ENCODE measurements at regions not wholly inside any gene's neighbourhood (a gene's known extent, or its start where the extent isn't known, plus 50 kb on each side); places are given as distances from the start of the nearest gene placed in this dataset.

GRCh38 chr20:51128198-51128597 lies 105.3 kb upstream of the KCNG1 start:
- no peak overlapping the region for H3K4me3 Mint-ChIP-seq

GRCh38 chr20:51127713-51128112 lies 104.8 kb upstream of the KCNG1 start:
- peaks cover 7% of the 10 kb centered on the region for H3K27me3 Mint-ChIP-seq (ENCODE audit: insufficient read depth)
- no peaks in the 10 kb centered on the region for H3K4me1 ChIP-seq (ENCODE audit: control insufficient read depth, insufficient read depth, low read length)
- peaks cover 16% of the 10 kb centered on the region for H3K4me1 Mint-ChIP-seq
- DNase-seq = no peak
- no peaks in the 10 kb centered on the region for H3K27me3 ChIP-seq (ENCODE audit: control insufficient read depth, insufficient read depth, low read length, poor library complexity, severe bottlenecking)
- H3K36me3 Mint-ChIP-seq (ENCODE audit: low read depth) = no peaks in the 10 kb centered on the region
- H3K27ac ChIP-seq (ENCODE audit: low read depth, low read length) = no peak overlapping the region
- no peak overlapping the region for H3K27ac Mint-ChIP-seq
- no peak overlapping the region for H3K9ac ChIP-seq (ENCODE audit: extremely low read depth, low read length, poor library complexity, severe bottlenecking)
- 81 to 94% methylated on average over 4 of the region's 4 CpGs for WGBS, 2 experiments (ENCODE audit: insufficient coverage in 1 of 2, insufficient read length in 1 of 2)
- no peaks in the 10 kb centered on the region for H3K9me3 ChIP-seq (ENCODE audit: control insufficient read depth, low read length)
- no peak overlapping the region for H3K4me3 Mint-ChIP-seq
- no peaks in the 10 kb centered on the region for H3K36me3 ChIP-seq (ENCODE audit: control insufficient read depth, insufficient read depth, low read length)
- H3K9me3 Mint-ChIP-seq = no peaks in the 10 kb centered on the region
- no peak overlapping the region for H3K4me3 ChIP-seq (ENCODE audit: low read length)
- TF ChIP-seq CTCF (conservative IDR thresholded peaks at IDR 0.05) = no peak

More at GRCh38 chr20:51128198-51128597, 105.3 kb upstream of the KCNG1 start:
- Histone ChIP-seq H3K4me1 (ENCODE audit: control insufficient read depth, insufficient read depth, low read length) (no peaks in the 10 kb centered on the region), H3K27me3 (ENCODE audit: control insufficient read depth, insufficient read depth, low read length, poor library complexity, severe bottlenecking) (no peaks in the 10 kb centered on the region), H3K4me3 (ENCODE audit: low read length) (no peak overlapping the region), H3K36me3 (ENCODE audit: control insufficient read depth, insufficient read depth, low read length) (no peaks in the 10 kb centered on the region), H3K27ac (ENCODE audit: low read depth, low read length) (no peak overlapping the region), H3K9me3 (ENCODE audit: control insufficient read depth, low read length) (no peaks in the 10 kb centered on the region), H3K9ac (ENCODE audit: extremely low read depth, low read length, poor library complexity, severe bottlenecking) (no peak overlapping the region)
- 77 to 85% methylated on average over 4 of the region's 4 CpGs for WGBS, 2 experiments (ENCODE audit: insufficient coverage in 1 of 2, insufficient read length in 1 of 2)
- Mint-ChIP-seq H3K9me3 (no peaks in the 10 kb centered on the region), H3K27ac (no peak overlapping the region), H3K36me3 (ENCODE audit: low read depth) (no peaks in the 10 kb centered on the region), H3K27me3 (ENCODE audit: insufficient read depth) (peaks cover 10% of the 10 kb centered on the region), H3K4me1 (peaks cover 14% of the 10 kb centered on the region)
- TF ChIP-seq CTCF (conservative IDR thresholded peaks at IDR 0.05) = no peak
- DNase-seq = no peak

DNA sequence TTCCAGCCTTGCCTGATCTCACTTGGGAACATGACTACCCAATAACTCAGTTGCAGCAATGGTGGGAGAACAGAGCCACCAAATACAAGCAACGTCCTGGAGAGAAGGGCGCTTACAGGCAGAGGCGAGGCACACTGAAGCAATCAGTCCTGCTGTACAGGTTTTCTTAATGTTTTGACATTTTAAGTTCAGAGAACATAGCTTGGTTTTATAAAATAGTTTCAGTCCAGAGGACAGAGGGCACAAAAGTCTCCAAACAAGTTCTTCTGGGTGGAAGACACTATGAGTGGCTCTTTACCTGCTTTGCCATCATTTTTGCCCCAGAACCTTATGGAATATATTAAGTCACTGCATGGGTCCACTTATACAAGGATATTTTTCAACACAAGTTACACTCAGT lies 103.4 kb upstream of the KCNG1 start:
- no peaks in the 10 kb centered on the region for H3K9me3 Mint-ChIP-seq
- H3K9me3 ChIP-seq (ENCODE audit: control insufficient read depth, low read length) = no peaks in the 10 kb centered on the region
- no peak overlapping the region for H3K4me3 ChIP-seq (ENCODE audit: low read length)
- peaks cover 30% of the 10 kb centered on the region for H3K4me1 Mint-ChIP-seq
- H3K27ac Mint-ChIP-seq = no peak overlapping the region
- H3K27me3 ChIP-seq (ENCODE audit: control insufficient read depth, insufficient read depth, low read length, poor library complexity, severe bottlenecking) = no peaks in the 10 kb centered on the region
- no peak overlapping the region for H3K4me3 Mint-ChIP-seq
- H3K4me1 ChIP-seq (ENCODE audit: control insufficient read depth, insufficient read depth, low read length) = peaks cover 8% of the 10 kb centered on the region
- H3K27me3 Mint-ChIP-seq (ENCODE audit: insufficient read depth) = peaks cover 3% of the 10 kb centered on the region
- no peaks in the 10 kb centered on the region for H3K36me3 Mint-ChIP-seq (ENCODE audit: low read depth)
- 93 to 95% methylated on average over 3 of the region's 3 CpGs for WGBS, 2 experiments (ENCODE audit: insufficient coverage in 1 of 2, insufficient read length in 1 of 2)
- no peak for TF ChIP-seq CTCF (conservative IDR thresholded peaks at IDR 0.05)
- DNase-seq = no peak
- no peaks in the 10 kb centered on the region for H3K36me3 ChIP-seq (ENCODE audit: control insufficient read depth, insufficient read depth, low read length)
- H3K27ac ChIP-seq (ENCODE audit: low read depth, low read length) = no peak overlapping the region
- H3K9ac ChIP-seq (ENCODE audit: extremely low read depth, low read length, poor library complexity, severe bottlenecking) = no peak overlapping the region

All from endodermal cell (in vitro differentiated cells).